ENCODE measurements at regions not wholly inside any gene's neighbourhood (a gene's known extent, or its start where the extent isn't known, plus 50 kb on each side); places are given as distances from the start of the nearest gene placed in this dataset.
A peak's percentile ranks its signal among the peaks of the same experiment; 100 is the strongest.

- Histone ChIP-seq H3K79me2 (ENCODE audit: insufficient read depth, low read length) (no peaks in the 10 kb centered on the region), H3K23ac (ENCODE audit: insufficient read length, low read depth, low read length) (no peak overlapping the region), H2BK120ac (ENCODE audit: low read depth, low read length, poor library complexity, severe bottlenecking) (no peak overlapping the region), H3K27ac (ENCODE audit: insufficient read length, low read depth, low read length) (no peak overlapping the region), H3K9me3 (ENCODE audit: control insufficient read depth, low read depth, low read length) (no peaks in the 10 kb centered on the region), H3K9ac (ENCODE audit: extremely low read depth, insufficient read length, low read length) (no peak overlapping the region), H3T11ph (ENCODE audit: low read length) (no peak overlapping the region), H3K18ac (ENCODE audit: insufficient read length, low read depth, low read length) (no peak overlapping the region), H2AK5ac (ENCODE audit: insufficient read length, low read length) (no peak overlapping the region), H3K4me1 (ENCODE audit: insufficient read depth, low read length) (peaks cover 4% of the 10 kb centered on the region; the same call in 1 of the 2 replicates), H4K91ac (ENCODE audit: insufficient read length, low read depth, low read length) (no peak overlapping the region), H4K20me1 (ENCODE audit: control insufficient read depth, insufficient read depth, insufficient read length) (no peaks in the 10 kb centered on the region), H3K4ac (ENCODE audit: low read depth, low read length) (no peak overlapping the region), H3K79me1 (ENCODE audit: insufficient read depth, low read depth, low read length, poor library complexity, severe bottlenecking) (no peaks in the 10 kb centered on the region), H2BK15ac (ENCODE audit: low read depth, low read length) (no peak overlapping the region), H3K56ac (ENCODE audit: insufficient read length, low read depth, low read length) (no peak overlapping the region), H3K4me2 (ENCODE audit: insufficient read depth, insufficient read length, low read length) (no peak overlapping the region), H3K27me3 (ENCODE audit: insufficient read depth, low read length) (no peaks in the 10 kb centered on the region), H4K5ac (ENCODE audit: insufficient read length, low read depth, low read length) (no peak overlapping the region), H3K14ac (ENCODE audit: insufficient read depth, low read length) (no peak overlapping the region), H3K23me2 (ENCODE audit: insufficient read length, low read depth, low read length, poor library complexity, severe bottlenecking) (no peaks in the 10 kb centered on the region), H2BK20ac (ENCODE audit: low read depth, low read length, poor library complexity, severe bottlenecking) (no peak overlapping the region), H4K8ac (replicated peaks; ENCODE audit: insufficient read length, low read depth, low read length) (no peak overlapping the region), H2AFZ (ENCODE audit: low read length) (no peak overlapping the region), H2BK5ac (ENCODE audit: insufficient read length, low read length) (no peak overlapping the region), H2BK12ac (ENCODE audit: insufficient read length, low read depth, low read length) (no peak overlapping the region)
- Mint-ChIP-seq H3K27me3 (ENCODE audit: low read depth) (no peaks in the 10 kb centered on the region), H3K4me3 (no peak overlapping the region), H3K36me3 (ENCODE audit: insufficient read depth in 1 of 3, low read depth in 3 of 3) (peaks cover 0 to 4% (median 0%) of the 10 kb centered on the region in 3 experiments; a peak in 1 of 7 replicates), H3K9me3 (no peaks in the 10 kb centered on the region), H3K4me1 (peaks cover 10 to 13% of the 10 kb centered on the region in 2 experiments), H3K27ac (peak overlapping the region in 1 of 3 experiments; percentile 22; a peak in 1 of 7 replicates)
- WGBS (ENCODE audit: extremely low coverage, insufficient read length, low lambda C conversion rate), result no CpG with 5 or more reads among the region's 2 CpGs
- no peak for DNase-seq
- no peak for TF ChIP-seq CTCF (conservative IDR thresholded peaks at IDR 0.05)
Observed at GRCh38 chr13:47092202-47092601, 195.3 kb upstream of the HTR2A start.

Data from H9 (cell line).